HFF-Myc (cell line): ENCODE measurements at regions not wholly inside any gene's neighbourhood (a gene's known extent, or its start where the extent isn't known, plus 50 kb on each side); places are given as distances from the start of the nearest gene placed in this dataset.

Experiments
- DNase-seq: peaks from one replicate; pipeline ENCODE4 v3.0.0-alpha.2; 2011; ENCODE audit warnings: low read depth; ENCODE audit errors: extremely low read depth
- H3K4me3 ChIP-seq: replicated peaks from 2 replicates; pipeline ENCODE4 v1.5.1; 2011; ENCODE audit warnings: low read depth, mild to moderate bottlenecking, control low read depth, low read length
- CTCF ChIP-seq: IDR thresholded peaks from 2 replicates; pipeline ENCODE4 v1.5.1; 2012; ENCODE audit warnings: mild to moderate bottlenecking, low read depth, low read length, control low read depth; ENCODE audit errors: missing control alignments

- TF ChIP-seq CTCF: no peak
- DNase-seq: no peak
- no peak overlapping the region for H3K4me3 ChIP-seq
Observed at GRCh38 chr13:109626386-109627171, 159.8 kb downstream of the IRS2 start.

GRCh38 chr13:109625156-109625555 is 161.2 kb downstream of the IRS2 start:
- DNase-seq: no peak
- H3K4me3 ChIP-seq: no peak overlapping the region
- no peak for TF ChIP-seq CTCF

- DNase-seq: no peak
- no peak overlapping the region for H3K4me3 ChIP-seq
- TF ChIP-seq CTCF: no peak
Observed at GRCh38 chr13:109622006-109622405, 164.4 kb downstream of the IRS2 start.

GRCh38 chr13:109615721-109616420 is 170.5 kb downstream of the IRS2 start:
- no peak overlapping the region for H3K4me3 ChIP-seq
- DNase-seq: no peak
- no peak for TF ChIP-seq CTCF

GRCh38 chr13:109611912-109612691 is 174.3 kb downstream of the IRS2 start:
- TF ChIP-seq CTCF: no peak
- DNase-seq: no peak

GRCh38 chr13:109610517-109610916 is 175.9 kb downstream of the IRS2 start:
- no peak overlapping the region for H3K4me3 ChIP-seq
- no peak for DNase-seq

More at GRCh38 chr13:109611912-109612691, 174.3 kb downstream of the IRS2 start:
- no peak overlapping the region for H3K4me3 ChIP-seq

More at GRCh38 chr13:109610517-109610916, 175.9 kb downstream of the IRS2 start:
- TF ChIP-seq CTCF: peak; percentile 34
